Left ventricle myocardium superior (tissue), 1 donor: ENCODE measurements at regions not wholly inside any gene's neighbourhood (a gene's known extent, or its start where the extent isn't known, plus 50 kb on each side); places are given as distances from the start of the nearest gene placed in this dataset.
"Not testable (repeated sequence)": the region's sequence is repeated elsewhere in the genome, so short reads cannot be mapped to it uniquely, and the experiment has no call there.

Experiments used
- ATAC-seq: fragments of 200-7000 bp; cut with Tn5 transposase; one replicate; pipeline ENCODE4 v1.9.1; 2020; ENCODE audit warnings: mild to moderate bottlenecking, moderate library complexity
- DNase-seq: peaks from one replicate; pipeline ENCODE4 v3.0.0-alpha.2; 2020
- intact Hi-C: fragments of 100-400 bp; cut with micrococcal nuclease; formaldehyde crosslinking; loops from one replicate; pipeline ENCODE4 v1.11.0; 2022
- donor health status: DM: no; HTN: yes; CAD: no; lungs with severe emphysema.

GRCh38 chr4:26059391-26060154 is 145.6 kb downstream of the SMIM20 start:
- DNase-seq (no peak), ATAC-seq (no peak)
- intact Hi-C loops, result no loop called here

- no peak for DNase-seq
- intact Hi-C loops, result no loop called here
- no peak for ATAC-seq
These were observed 146.3 kb downstream of the SMIM20 start for GRCh38 chr4:26060286-26060685.

GRCh38 chr4:26061248-26061986 is 147.4 kb downstream of the SMIM20 start:
- DNase-seq, result no peak
- peak; percentile 71 for ATAC-seq
- intact Hi-C loops, result no loop called here

GRCh38 chr4:26062215-26062614 is 148.2 kb downstream of the SMIM20 start:
- intact Hi-C loops, result no loop called here
- no peak for ATAC-seq
- no peak for DNase-seq

- ATAC-seq, intact Hi-C loops, DNase-seq: not testable (repeated sequence)
These were observed 150.0 kb downstream of the SMIM20 start for GRCh38 chr4:26064009-26064408.

GRCh38 chr4:26065833-26066232 is 151.8 kb downstream of the SMIM20 start:
- intact Hi-C loops, result no loop called here
- ATAC-seq (no peak), DNase-seq (no peak)

GRCh38 chr4:26067035-26067434 is 153.0 kb downstream of the SMIM20 start:
- DNase-seq (no peak), ATAC-seq (no peak)
- intact Hi-C loops, result no loop called here

- no peak for ATAC-seq
- intact Hi-C loops, result no loop called here
- DNase-seq, result no peak
These were observed 155.2 kb downstream of the SMIM20 start for GRCh38 chr4:26069218-26069617.

- intact Hi-C loops, result no loop called here
- DNase-seq, result no peak
- no peak for ATAC-seq
These were observed 157.7 kb downstream of the SMIM20 start for GRCh38 chr4:26071688-26072087.

GRCh38 chr4:26073886-26074560 is 160.0 kb downstream of the SMIM20 start:
- intact Hi-C loops, result no loop called here
- no peak for DNase-seq

GRCh38 chr4:26074712-26075430 is 160.9 kb downstream of the SMIM20 start:
- ATAC-seq, result peak; percentile 63
- no peak for DNase-seq
- intact Hi-C loops, result no loop called here

More at GRCh38 chr4:26073886-26074560, 160.0 kb downstream of the SMIM20 start:
- no peak for ATAC-seq

GRCh38 chr4:26075583-26075982 is 161.6 kb downstream of the SMIM20 start:
- intact Hi-C loops, result no loop called here
- ATAC-seq (no peak), DNase-seq (no peak)

- intact Hi-C loops, result no loop called here
- ATAC-seq, result peak; percentile 80
- no peak for DNase-seq
These were observed 162.1 kb downstream of the SMIM20 start for GRCh38 chr4:26076000-26076587.

- DNase-seq (no peak), ATAC-seq (no peak)
- intact Hi-C loops, result no loop called here
These were observed 162.9 kb downstream of the SMIM20 start for GRCh38 chr4:26076896-26077295.

- DNase-seq, result no peak
- no peak for ATAC-seq
- intact Hi-C loops, result no loop called here
These were observed 163.7 kb downstream of the SMIM20 start for GRCh38 chr4:26077756-26078155.

- intact Hi-C loops, result loop anchor here (5.0 kb wide), 1 partner anchor 326 kb away; no protein-coding TSS in a partner anchor
- DNase-seq, result no peak
- no peak for ATAC-seq
These were observed 167.0 kb downstream of the SMIM20 start for GRCh38 chr4:26080870-26081628.

- ATAC-seq (peak; percentile 44), DNase-seq (no peak)
- intact Hi-C loops, result loop anchor here (5.0 kb wide), 1 partner anchor 325 kb away; no protein-coding TSS in a partner anchor
These were observed 167.9 kb downstream of the SMIM20 start for GRCh38 chr4:26081795-26082498.

GRCh38 chr4:26082565-26082964 is 168.5 kb downstream of the SMIM20 start:
- ATAC-seq, result no peak
- DNase-seq, result no peak
- intact Hi-C loops, result loop anchor here (5.0 kb wide), 1 partner anchor 325 kb away; no protein-coding TSS in a partner anchor
